BJ (cell line): ENCODE measurements at regions not wholly inside any gene's neighbourhood (a gene's known extent, or its start where the extent isn't known, plus 50 kb on each side); places are given as distances from the start of the nearest gene placed in this dataset.
"Not testable (repeated sequence)": the region's sequence is repeated elsewhere in the genome, so short reads cannot be mapped to it uniquely, and the experiment has no call there.

ENCODE experiments used
- CTCF ChIA-PET: fragments of 350-600 bp; formaldehyde crosslinking; extraction: SDS; loops from one replicate; lab custom pipeline; 2021; ENCODE audit warnings: antibody characterized with exemption, inconsistent platforms; lab: Yijun Ruan, JAX
- POLR2A ChIA-PET: fragments of 300-600 bp; sonication (Branson Sonifier 250); formaldehyde crosslinking; extraction: SDS; loops from one replicate; lab custom pipeline; 2021; ENCODE audit warnings: antibody characterized with exemption; lab: Charles Lee
- DNase-seq: peaks from one replicate; pipeline ENCODE4 v3.0.0-alpha.2; 2011; ENCODE audit warnings: low read depth
- H3K27me3 ChIP-seq: 2 replicates; pipeline ENCODE4 v1.6.0; 2011; ENCODE audit warnings: low read length; ENCODE audit not compliant: control insufficient read depth, insufficient read depth
- H3K36me3 ChIP-seq: 2 replicates; pipeline ENCODE4 v1.5.1; 2011; ENCODE audit warnings: low read length; ENCODE audit not compliant: control insufficient read depth, insufficient read depth
- H3K4me3 ChIP-seq: 2 replicates; pipeline ENCODE4 v1.5.1; 2011; ENCODE audit warnings: low read depth, mild to moderate bottlenecking, control low read depth, low read length
- CTCF ChIP-seq: IDR thresholded peaks from 2 replicates; pipeline ENCODE4 v1.5.1; 2011; ENCODE audit warnings: low read depth, mild to moderate bottlenecking, control low read depth, inconsistent platforms, low read length, moderate library complexity; ENCODE audit not compliant: insufficient read depth

GRCh38 chr4:138338840-138339239, 96.7 kb upstream of the SLC7A11 start:
- no peak for DNase-seq
- Histone ChIP-seq H3K36me3 (no peaks in the 10 kb centered on the region), H3K4me3 (no peak overlapping the region), H3K27me3 (no peaks in the 10 kb centered on the region)
- TF ChIP-seq CTCF = no peak
- POLR2A ChIA-PET = no interaction called here
- CTCF ChIA-PET = no interaction called here

- POLR2A ChIA-PET, H3K36me3 ChIP-seq, CTCF ChIA-PET, DNase-seq, H3K4me3 ChIP-seq, H3K27me3 ChIP-seq: not testable (repeated sequence)
Observed at GRCh38 chr4:138338222-138338621, 96.1 kb upstream of the SLC7A11 start.

GRCh38 chr4:138334346-138335016, 92.3 kb upstream of the SLC7A11 start:
- Histone ChIP-seq H3K27me3 (no peaks in the 10 kb centered on the region), H3K4me3 (no peak overlapping the region), H3K36me3 (no peaks in the 10 kb centered on the region)
- no peak for DNase-seq
- CTCF ChIA-PET = no interaction called here
- no peak for TF ChIP-seq CTCF
- POLR2A ChIA-PET = no interaction called here

- H3K27me3 ChIP-seq, H3K36me3 ChIP-seq, DNase-seq, POLR2A ChIA-PET, H3K4me3 ChIP-seq: not testable (repeated sequence)
- CTCF ChIA-PET = interaction anchor here (1.8 kb wide), 1 partner anchor 12 kb away, joined by 3 read pairs; no protein-coding TSS in a partner anchor
Observed at GRCh38 chr4:138332415-138332814, 90.3 kb upstream of the SLC7A11 start.

- H3K27me3 ChIP-seq = no peaks in the 10 kb centered on the region
- no peak overlapping the region for H3K4me3 ChIP-seq
- DNase-seq = no peak
- no peak for TF ChIP-seq CTCF
- POLR2A ChIA-PET = no interaction called here
- no peaks in the 10 kb centered on the region for H3K36me3 ChIP-seq
- CTCF ChIA-PET = no interaction called here
Observed at GRCh38 chr4:138330531-138330930, 88.4 kb upstream of the SLC7A11 start.

- DNase-seq = no peak
- no peak for TF ChIP-seq CTCF
- ChIA-PET POLR2A (no interaction called here), CTCF (no interaction called here)
- H3K36me3 ChIP-seq = no peaks in the 10 kb centered on the region
- H3K4me3 ChIP-seq = no peak overlapping the region
- H3K27me3 ChIP-seq = no peaks in the 10 kb centered on the region
Observed at GRCh38 chr4:138329506-138330070, 87.4 kb upstream of the SLC7A11 start.
